ENCODE measurements at regions not wholly inside any gene's neighbourhood (a gene's known extent, or its start where the extent isn't known, plus 50 kb on each side); places are given as distances from the start of the nearest gene placed in this dataset.

DNA sequence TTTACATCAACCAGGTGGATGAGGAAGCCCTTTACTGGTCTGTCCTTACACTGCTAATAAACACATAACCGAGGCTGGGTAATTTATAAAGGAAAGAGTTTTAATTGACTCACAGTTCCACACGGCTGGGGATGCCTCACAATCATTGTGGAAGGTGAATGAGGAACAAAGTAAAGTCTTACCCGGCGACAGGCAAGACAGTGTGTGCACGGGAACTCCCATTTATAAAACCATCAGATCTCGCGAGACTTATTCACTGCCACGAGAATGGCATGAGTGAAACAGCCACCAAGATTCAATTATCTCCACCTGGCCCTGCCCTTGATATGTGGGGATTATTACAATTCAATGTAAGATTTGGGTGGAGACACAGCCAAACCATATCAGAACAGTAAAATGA, 67.3 kb upstream of the GRAMD2B start:
- H3K4me3 ChIP-seq (ENCODE audit: low read depth, low read length): no peak overlapping the region
- no peaks in the 10 kb centered on the region for H3K27me3 ChIP-seq (replicated peaks; ENCODE audit: control insufficient read depth, insufficient read depth, low read length)
- H3K9me3 ChIP-seq: 0 out of 2 replicates have a peak, but pooled peaks cover 2% of the 10 kb centered on the region
- H3K4me3 Mint-ChIP-seq (ENCODE audit: unreplicated experiment): no peak overlapping the region
- intact Hi-C loops (cut with micrococcal nuclease; ENCODE audit: unreplicated experiment): no loop called here
- H3K27me3 Mint-ChIP-seq (ENCODE audit: insufficient read depth, unreplicated experiment): no peaks in the 10 kb centered on the region
- H3K4me1 Mint-ChIP-seq (ENCODE audit: low read depth, unreplicated experiment): peaks cover 6% of the 10 kb centered on the region
- H3K9me3 Mint-ChIP-seq (ENCODE audit: unreplicated experiment): no peaks in the 10 kb centered on the region
- ChIA-PET POLR2A (no interaction called here), CTCF (interaction anchor here (0.8 kb wide), 1 partner anchor 183 kb away, joined by 5 read pairs; no protein-coding TSS in a partner anchor)
- no peaks in the 10 kb centered on the region for H3K36me3 Mint-ChIP-seq (ENCODE audit: insufficient read depth, unreplicated experiment)
- no TSS peak for BruUV-seq (replicated peaks)
- DNase-seq: no peak
- TF ChIP-seq, protein P1, sequence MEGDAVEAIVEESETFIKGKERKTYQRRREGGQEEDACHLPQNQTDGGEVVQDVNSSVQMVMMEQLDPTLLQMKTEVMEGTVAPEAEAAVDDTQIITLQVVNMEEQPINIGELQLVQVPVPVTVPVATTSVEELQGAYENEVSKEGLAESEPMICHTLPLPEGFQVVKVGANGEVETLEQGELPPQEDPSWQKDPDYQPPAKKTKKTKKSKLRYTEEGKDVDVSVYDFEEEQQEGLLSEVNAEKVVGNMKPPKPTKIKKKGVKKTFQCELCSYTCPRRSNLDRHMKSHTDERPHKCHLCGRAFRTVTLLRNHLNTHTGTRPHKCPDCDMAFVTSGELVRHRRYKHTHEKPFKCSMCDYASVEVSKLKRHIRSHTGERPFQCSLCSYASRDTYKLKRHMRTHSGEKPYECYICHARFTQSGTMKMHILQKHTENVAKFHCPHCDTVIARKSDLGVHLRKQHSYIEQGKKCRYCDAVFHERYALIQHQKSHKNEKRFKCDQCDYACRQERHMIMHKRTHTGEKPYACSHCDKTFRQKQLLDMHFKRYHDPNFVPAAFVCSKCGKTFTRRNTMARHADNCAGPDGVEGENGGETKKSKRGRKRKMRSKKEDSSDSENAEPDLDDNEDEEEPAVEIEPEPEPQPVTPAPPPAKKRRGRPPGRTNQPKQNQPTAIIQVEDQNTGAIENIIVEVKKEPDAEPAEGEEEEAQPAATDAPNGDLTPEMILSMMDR (IDR thresholded peaks at IDR 0.05; ENCODE audit: insufficient read depth in 1 of 2, low read depth in 1 of 2, low read length in 1 of 2, severe bottlenecking in 1 of 2, unreplicated experiment in 1 of 2): no peak
- H3K4me1 ChIP-seq: peaks cover 10% of the 10 kb centered on the region
- H3K36me3 ChIP-seq (ENCODE audit: control insufficient read depth, insufficient read depth, low read length): no peaks in the 10 kb centered on the region
- H3K27ac Mint-ChIP-seq (ENCODE audit: unreplicated experiment): no peak overlapping the region

DNA sequence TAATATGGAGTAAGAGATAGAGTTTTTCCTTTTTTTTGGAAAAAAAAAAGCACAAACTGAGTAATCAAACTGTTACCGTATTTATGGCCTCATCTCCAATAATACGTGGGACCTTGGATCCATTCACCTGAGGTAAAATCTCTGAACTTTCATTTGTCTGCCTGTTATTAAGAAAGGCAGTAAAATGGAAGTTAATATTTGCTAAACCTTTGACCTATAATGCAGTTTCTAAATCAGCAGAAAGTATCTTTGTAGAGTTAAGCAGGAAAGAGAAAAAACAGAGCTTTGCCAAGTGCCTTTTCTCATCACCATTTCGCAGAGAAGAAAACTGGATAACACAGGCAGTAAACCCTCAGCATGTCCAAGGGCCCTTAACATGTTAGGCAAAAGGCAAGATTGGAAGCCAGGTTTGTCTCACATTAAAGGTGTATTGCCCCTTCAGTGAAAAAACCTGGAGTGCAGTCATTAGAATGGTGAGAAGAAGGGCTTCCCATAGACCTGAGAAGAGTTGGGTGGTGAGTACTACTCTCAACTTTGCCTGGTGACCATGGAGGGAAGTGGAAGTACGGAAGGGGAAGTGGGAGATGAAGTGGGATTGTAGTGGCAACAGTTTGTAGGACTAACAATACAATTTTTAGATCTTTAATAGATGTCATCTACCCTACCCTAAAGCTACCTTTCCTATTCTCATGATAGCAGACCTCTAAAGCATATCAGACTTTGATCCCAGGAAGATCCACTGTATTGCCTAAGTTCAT, 65.4 kb upstream of the GRAMD2B start:
- BruUV-seq (replicated peaks): no TSS peak
- H3K9me3 Mint-ChIP-seq (ENCODE audit: unreplicated experiment): no peaks in the 10 kb centered on the region
- POLR2A ChIA-PET: no interaction called here
- 0 out of 2 replicates have a peak, but pooled peaks cover 3% of the 10 kb centered on the region for H3K4me1 ChIP-seq
- H3K4me3 ChIP-seq (ENCODE audit: low read depth, low read length): no peak overlapping the region
- H3K36me3 Mint-ChIP-seq (ENCODE audit: insufficient read depth, unreplicated experiment): no peaks in the 10 kb centered on the region
- intact Hi-C loops (cut with micrococcal nuclease; ENCODE audit: unreplicated experiment): no loop called here
- H3K36me3 ChIP-seq (ENCODE audit: control insufficient read depth, insufficient read depth, low read length): no peaks in the 10 kb centered on the region
- H3K4me3 Mint-ChIP-seq (ENCODE audit: unreplicated experiment): no peak overlapping the region
- no peaks in the 10 kb centered on the region for H3K27me3 Mint-ChIP-seq (ENCODE audit: insufficient read depth, unreplicated experiment)
- CTCF ChIA-PET: interaction anchor here (0.7 to 1.3 kb wide), 3 partner anchors 132 to 181 kb away, joined by 3 to 6 read pairs (median 3); no protein-coding TSS in a partner anchor
- no peak overlapping the region for H3K27ac Mint-ChIP-seq (ENCODE audit: unreplicated experiment)
- 0 out of 2 replicates have a peak, but pooled peaks cover 3% of the 10 kb centered on the region for H3K9me3 ChIP-seq
- H3K4me1 Mint-ChIP-seq (ENCODE audit: low read depth, unreplicated experiment): peaks cover 6% of the 10 kb centered on the region
- no peaks in the 10 kb centered on the region for H3K27me3 ChIP-seq (replicated peaks; ENCODE audit: control insufficient read depth, insufficient read depth, low read length)
- TF ChIP-seq, protein P1 (IDR thresholded peaks at IDR 0.05; ENCODE audit: insufficient read depth in 1 of 2, low read depth in 1 of 2, low read length in 1 of 2, severe bottlenecking in 1 of 2, unreplicated experiment in 1 of 2): no peak
- DNase-seq: no peak

DNA sequence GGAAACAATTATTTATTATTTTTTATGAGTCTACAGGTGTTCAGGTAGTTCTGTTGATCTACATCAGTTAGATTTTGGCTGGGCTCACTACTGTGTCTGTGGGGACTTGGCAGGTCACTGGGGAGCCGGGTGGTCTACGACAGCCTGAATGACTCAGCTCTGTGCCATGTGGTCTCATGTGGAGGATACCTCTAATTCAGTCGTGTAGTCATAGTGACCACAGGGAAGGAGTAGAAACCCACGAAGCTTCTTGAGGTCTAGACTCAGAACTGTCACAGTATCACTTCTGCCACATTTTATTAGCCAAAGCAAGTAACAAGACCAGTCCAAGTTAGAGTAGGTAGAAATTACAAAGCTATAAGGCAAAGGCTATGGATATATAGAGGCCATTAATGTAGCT, 64.7 kb upstream of the GRAMD2B start:
- no TSS peak for BruUV-seq (replicated peaks)

More for the DNA sequence above, 64.7 kb upstream of the GRAMD2B start:
- Histone ChIP-seq H3K27me3 (replicated peaks; ENCODE audit: control insufficient read depth, insufficient read depth, low read length) (no peaks in the 10 kb centered on the region), H3K4me3 (ENCODE audit: low read depth, low read length) (no peak overlapping the region), H3K9me3 (0 out of 2 replicates have a peak, but pooled peaks cover 3% of the 10 kb centered on the region), H3K36me3 (ENCODE audit: control insufficient read depth, insufficient read depth, low read length) (no peaks in the 10 kb centered on the region), H3K4me1 (0 out of 2 replicates have a peak, but pooled peaks cover 3% of the 10 kb centered on the region)
- H3K4me3 Mint-ChIP-seq (ENCODE audit: unreplicated experiment): no peak overlapping the region
- no peaks in the 10 kb centered on the region for H3K27me3 Mint-ChIP-seq (ENCODE audit: insufficient read depth, unreplicated experiment)
- CTCF ChIA-PET: interaction anchor here (1.3 kb wide), 1 partner anchor 180 kb away, joined by 6 read pairs; no protein-coding TSS in a partner anchor
- no peaks in the 10 kb centered on the region for H3K36me3 Mint-ChIP-seq (ENCODE audit: insufficient read depth, unreplicated experiment)
- H3K9me3 Mint-ChIP-seq (ENCODE audit: unreplicated experiment): peaks cover 4% of the 10 kb centered on the region
- H3K27ac Mint-ChIP-seq (ENCODE audit: unreplicated experiment): no peak overlapping the region
- intact Hi-C loops (cut with micrococcal nuclease; ENCODE audit: unreplicated experiment): no loop called here
- POLR2A ChIA-PET: no interaction called here
- peaks cover 6% of the 10 kb centered on the region for H3K4me1 Mint-ChIP-seq (ENCODE audit: low read depth, unreplicated experiment)
- no peak for DNase-seq
- TF ChIP-seq, protein P1 (IDR thresholded peaks at IDR 0.05; ENCODE audit: insufficient read depth in 1 of 2, low read depth in 1 of 2, low read length in 1 of 2, severe bottlenecking in 1 of 2, unreplicated experiment in 1 of 2): no peak
